ENCODE measurements at regions not wholly inside any gene's neighbourhood (a gene's known extent, or its start where the extent isn't known, plus 50 kb on each side); places are given as distances from the start of the nearest gene placed in this dataset.
"Not testable (repeated sequence)": the region's sequence is repeated elsewhere in the genome, so short reads cannot be mapped to it uniquely, and the experiment has no call there.

GRCh38 chr4:71841336-71841735 lies 57.5 kb upstream of the GC start:
- DNase-seq (ENCODE audit: low spot score), result no peak

- no peak for DNase-seq (ENCODE audit: low spot score)
Measured at GRCh38 chr4:71847300-71847699, 63.4 kb upstream of the GC start.

- no peak for DNase-seq (ENCODE audit: low spot score)
Measured at GRCh38 chr4:71855944-71856343, 72.1 kb upstream of the GC start.

GRCh38 chr4:71857713-71858451 lies 74.0 kb upstream of the GC start:
- DNase-seq (ENCODE audit: low spot score), result no peak

GRCh38 chr4:71860643-71861042 lies 76.8 kb upstream of the GC start:
- no peak for DNase-seq (ENCODE audit: low spot score)

GRCh38 chr4:71862315-71862714 lies 78.4 kb upstream of the GC start:
- no peak for DNase-seq (ENCODE audit: low spot score)

GRCh38 chr4:71863457-71863856 lies 79.6 kb upstream of the GC start:
- no peak for DNase-seq (ENCODE audit: low spot score)

GRCh38 chr4:71864380-71864779 lies 80.5 kb upstream of the GC start:
- peak; percentile 22 for DNase-seq (ENCODE audit: low spot score)

- no peak for DNase-seq (ENCODE audit: low spot score)
Measured at GRCh38 chr4:71866212-71866885, 82.5 kb upstream of the GC start.

GRCh38 chr4:71867598-71867997 lies 83.7 kb upstream of the GC start:
- peak; percentile 13 for DNase-seq (ENCODE audit: low spot score)

- DNase-seq (ENCODE audit: low spot score), result no peak
Measured at GRCh38 chr4:71870456-71870855, 86.6 kb upstream of the GC start.

- DNase-seq (ENCODE audit: low spot score), result no peak
Measured at GRCh38 chr4:71872221-71872620, 88.3 kb upstream of the GC start.

- DNase-seq (ENCODE audit: low spot score), result no peak
Measured at GRCh38 chr4:71872767-71873415, 89.0 kb upstream of the GC start.

- no peak for DNase-seq (ENCODE audit: low spot score)
Measured at GRCh38 chr4:71878376-71878775, 94.5 kb upstream of the GC start.

- no peak for DNase-seq (ENCODE audit: low spot score)
Measured at GRCh38 chr4:71882113-71882841, 98.4 kb upstream of the GC start.

GRCh38 chr4:71900366-71900765 lies 116.5 kb upstream of the GC start:
- not testable (repeated sequence) for DNase-seq (ENCODE audit: low spot score)

- DNase-seq (ENCODE audit: low spot score), result not testable (repeated sequence)
Measured at GRCh38 chr4:71905594-71905993, 121.7 kb upstream of the GC start.

GRCh38 chr4:71906096-71906495 lies 122.2 kb upstream of the GC start:
- DNase-seq (ENCODE audit: low spot score), result no peak

- no peak for DNase-seq (ENCODE audit: low spot score)
Measured at GRCh38 chr4:71907071-71907470, 123.2 kb upstream of the GC start.

- peak; percentile 30 for DNase-seq (ENCODE audit: low spot score)
Measured at GRCh38 chr4:71907782-71908181, 123.9 kb upstream of the GC start.

GRCh38 chr4:71913275-71913674 lies 118.5 kb upstream of the NPFFR2 start:
- DNase-seq (ENCODE audit: low spot score), result no peak

GRCh38 chr4:71923070-71923469 lies 108.7 kb upstream of the NPFFR2 start:
- DNase-seq (ENCODE audit: low spot score), result no peak

- no peak for DNase-seq (ENCODE audit: low spot score)
Measured at GRCh38 chr4:71930459-71930858, 101.3 kb upstream of the NPFFR2 start.
